ENCODE measurements at regions not wholly inside any gene's neighbourhood (a gene's known extent, or its start where the extent isn't known, plus 50 kb on each side); places are given as distances from the start of the nearest gene placed in this dataset.

DNA sequence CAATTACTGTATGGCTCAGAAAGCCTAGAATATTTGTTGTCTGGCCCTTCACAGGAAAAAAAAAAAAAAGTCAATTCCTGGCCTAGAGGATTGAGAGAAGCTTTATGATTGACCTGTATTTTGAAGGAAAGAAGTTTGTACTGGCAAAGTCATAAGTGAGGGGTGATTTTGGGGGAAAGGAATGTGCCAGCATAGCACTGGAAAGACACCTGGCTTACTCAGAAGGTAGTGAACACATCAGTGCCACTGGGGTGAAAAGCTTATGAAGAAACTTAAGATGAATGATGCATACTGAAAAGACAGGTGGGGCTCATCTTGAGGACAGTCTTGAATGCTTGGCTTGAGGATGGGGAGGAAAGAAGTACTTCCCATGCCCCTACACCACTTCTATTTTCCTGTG, 127.9 kb upstream of the RASA1 start:
- TF ChIP-seq, protein P1, sequence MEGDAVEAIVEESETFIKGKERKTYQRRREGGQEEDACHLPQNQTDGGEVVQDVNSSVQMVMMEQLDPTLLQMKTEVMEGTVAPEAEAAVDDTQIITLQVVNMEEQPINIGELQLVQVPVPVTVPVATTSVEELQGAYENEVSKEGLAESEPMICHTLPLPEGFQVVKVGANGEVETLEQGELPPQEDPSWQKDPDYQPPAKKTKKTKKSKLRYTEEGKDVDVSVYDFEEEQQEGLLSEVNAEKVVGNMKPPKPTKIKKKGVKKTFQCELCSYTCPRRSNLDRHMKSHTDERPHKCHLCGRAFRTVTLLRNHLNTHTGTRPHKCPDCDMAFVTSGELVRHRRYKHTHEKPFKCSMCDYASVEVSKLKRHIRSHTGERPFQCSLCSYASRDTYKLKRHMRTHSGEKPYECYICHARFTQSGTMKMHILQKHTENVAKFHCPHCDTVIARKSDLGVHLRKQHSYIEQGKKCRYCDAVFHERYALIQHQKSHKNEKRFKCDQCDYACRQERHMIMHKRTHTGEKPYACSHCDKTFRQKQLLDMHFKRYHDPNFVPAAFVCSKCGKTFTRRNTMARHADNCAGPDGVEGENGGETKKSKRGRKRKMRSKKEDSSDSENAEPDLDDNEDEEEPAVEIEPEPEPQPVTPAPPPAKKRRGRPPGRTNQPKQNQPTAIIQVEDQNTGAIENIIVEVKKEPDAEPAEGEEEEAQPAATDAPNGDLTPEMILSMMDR (IDR thresholded peaks at IDR 0.05; ENCODE audit: insufficient read depth, low read length), result no peak
- TF ChIP-seq POLR2AphosphoS5 (IDR thresholded peaks at IDR 0.05; ENCODE audit: low read depth) (no peak), GABPA (IDR thresholded peaks at IDR 0.05; ENCODE audit: low read depth) (no peak), SPI1 (IDR thresholded peaks at IDR 0.05; ENCODE audit: borderline replicate concordance, low read depth) (no peak)
- TF ChIP-seq, protein P2, sequence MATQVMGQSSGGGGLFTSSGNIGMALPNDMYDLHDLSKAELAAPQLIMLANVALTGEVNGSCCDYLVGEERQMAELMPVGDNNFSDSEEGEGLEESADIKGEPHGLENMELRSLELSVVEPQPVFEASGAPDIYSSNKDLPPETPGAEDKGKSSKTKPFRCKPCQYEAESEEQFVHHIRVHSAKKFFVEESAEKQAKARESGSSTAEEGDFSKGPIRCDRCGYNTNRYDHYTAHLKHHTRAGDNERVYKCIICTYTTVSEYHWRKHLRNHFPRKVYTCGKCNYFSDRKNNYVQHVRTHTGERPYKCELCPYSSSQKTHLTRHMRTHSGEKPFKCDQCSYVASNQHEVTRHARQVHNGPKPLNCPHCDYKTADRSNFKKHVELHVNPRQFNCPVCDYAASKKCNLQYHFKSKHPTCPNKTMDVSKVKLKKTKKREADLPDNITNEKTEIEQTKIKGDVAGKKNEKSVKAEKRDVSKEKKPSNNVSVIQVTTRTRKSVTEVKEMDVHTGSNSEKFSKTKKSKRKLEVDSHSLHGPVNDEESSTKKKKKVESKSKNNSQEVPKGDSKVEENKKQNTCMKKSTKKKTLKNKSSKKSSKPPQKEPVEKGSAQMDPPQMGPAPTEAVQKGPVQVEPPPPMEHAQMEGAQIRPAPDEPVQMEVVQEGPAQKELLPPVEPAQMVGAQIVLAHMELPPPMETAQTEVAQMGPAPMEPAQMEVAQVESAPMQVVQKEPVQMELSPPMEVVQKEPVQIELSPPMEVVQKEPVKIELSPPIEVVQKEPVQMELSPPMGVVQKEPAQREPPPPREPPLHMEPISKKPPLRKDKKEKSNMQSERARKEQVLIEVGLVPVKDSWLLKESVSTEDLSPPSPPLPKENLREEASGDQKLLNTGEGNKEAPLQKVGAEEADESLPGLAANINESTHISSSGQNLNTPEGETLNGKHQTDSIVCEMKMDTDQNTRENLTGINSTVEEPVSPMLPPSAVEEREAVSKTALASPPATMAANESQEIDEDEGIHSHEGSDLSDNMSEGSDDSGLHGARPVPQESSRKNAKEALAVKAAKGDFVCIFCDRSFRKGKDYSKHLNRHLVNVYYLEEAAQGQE (IDR thresholded peaks at IDR 0.05; ENCODE audit: insufficient replicate concordance, low read depth), result no peak

Measured in HL-60 (cell line).